ENCODE measurements at regions not wholly inside any gene's neighbourhood (a gene's known extent, or its start where the extent isn't known, plus 50 kb on each side); places are given as distances from the start of the nearest gene placed in this dataset.

DNA sequence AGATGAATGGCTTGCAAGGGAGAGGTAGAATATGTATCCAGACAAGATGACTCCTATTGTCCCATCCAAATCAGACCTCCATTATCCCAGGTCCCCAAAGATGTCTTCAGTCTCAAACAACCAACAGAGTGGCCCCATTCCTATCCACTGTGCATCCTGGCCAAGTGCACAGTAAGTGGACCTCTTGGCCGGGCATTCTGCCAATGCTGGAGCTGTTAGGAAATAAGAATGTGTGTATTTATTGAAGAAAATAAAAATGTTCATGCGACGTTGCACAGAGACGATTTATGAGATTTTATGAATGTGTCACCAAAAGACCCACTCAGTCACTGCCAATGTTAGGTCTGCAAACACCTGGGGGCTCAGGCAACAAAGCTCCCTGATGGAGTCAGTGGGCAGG, 196.0 kb downstream of the MAFB start (continued):
- TF ChIP-seq, protein P1, sequence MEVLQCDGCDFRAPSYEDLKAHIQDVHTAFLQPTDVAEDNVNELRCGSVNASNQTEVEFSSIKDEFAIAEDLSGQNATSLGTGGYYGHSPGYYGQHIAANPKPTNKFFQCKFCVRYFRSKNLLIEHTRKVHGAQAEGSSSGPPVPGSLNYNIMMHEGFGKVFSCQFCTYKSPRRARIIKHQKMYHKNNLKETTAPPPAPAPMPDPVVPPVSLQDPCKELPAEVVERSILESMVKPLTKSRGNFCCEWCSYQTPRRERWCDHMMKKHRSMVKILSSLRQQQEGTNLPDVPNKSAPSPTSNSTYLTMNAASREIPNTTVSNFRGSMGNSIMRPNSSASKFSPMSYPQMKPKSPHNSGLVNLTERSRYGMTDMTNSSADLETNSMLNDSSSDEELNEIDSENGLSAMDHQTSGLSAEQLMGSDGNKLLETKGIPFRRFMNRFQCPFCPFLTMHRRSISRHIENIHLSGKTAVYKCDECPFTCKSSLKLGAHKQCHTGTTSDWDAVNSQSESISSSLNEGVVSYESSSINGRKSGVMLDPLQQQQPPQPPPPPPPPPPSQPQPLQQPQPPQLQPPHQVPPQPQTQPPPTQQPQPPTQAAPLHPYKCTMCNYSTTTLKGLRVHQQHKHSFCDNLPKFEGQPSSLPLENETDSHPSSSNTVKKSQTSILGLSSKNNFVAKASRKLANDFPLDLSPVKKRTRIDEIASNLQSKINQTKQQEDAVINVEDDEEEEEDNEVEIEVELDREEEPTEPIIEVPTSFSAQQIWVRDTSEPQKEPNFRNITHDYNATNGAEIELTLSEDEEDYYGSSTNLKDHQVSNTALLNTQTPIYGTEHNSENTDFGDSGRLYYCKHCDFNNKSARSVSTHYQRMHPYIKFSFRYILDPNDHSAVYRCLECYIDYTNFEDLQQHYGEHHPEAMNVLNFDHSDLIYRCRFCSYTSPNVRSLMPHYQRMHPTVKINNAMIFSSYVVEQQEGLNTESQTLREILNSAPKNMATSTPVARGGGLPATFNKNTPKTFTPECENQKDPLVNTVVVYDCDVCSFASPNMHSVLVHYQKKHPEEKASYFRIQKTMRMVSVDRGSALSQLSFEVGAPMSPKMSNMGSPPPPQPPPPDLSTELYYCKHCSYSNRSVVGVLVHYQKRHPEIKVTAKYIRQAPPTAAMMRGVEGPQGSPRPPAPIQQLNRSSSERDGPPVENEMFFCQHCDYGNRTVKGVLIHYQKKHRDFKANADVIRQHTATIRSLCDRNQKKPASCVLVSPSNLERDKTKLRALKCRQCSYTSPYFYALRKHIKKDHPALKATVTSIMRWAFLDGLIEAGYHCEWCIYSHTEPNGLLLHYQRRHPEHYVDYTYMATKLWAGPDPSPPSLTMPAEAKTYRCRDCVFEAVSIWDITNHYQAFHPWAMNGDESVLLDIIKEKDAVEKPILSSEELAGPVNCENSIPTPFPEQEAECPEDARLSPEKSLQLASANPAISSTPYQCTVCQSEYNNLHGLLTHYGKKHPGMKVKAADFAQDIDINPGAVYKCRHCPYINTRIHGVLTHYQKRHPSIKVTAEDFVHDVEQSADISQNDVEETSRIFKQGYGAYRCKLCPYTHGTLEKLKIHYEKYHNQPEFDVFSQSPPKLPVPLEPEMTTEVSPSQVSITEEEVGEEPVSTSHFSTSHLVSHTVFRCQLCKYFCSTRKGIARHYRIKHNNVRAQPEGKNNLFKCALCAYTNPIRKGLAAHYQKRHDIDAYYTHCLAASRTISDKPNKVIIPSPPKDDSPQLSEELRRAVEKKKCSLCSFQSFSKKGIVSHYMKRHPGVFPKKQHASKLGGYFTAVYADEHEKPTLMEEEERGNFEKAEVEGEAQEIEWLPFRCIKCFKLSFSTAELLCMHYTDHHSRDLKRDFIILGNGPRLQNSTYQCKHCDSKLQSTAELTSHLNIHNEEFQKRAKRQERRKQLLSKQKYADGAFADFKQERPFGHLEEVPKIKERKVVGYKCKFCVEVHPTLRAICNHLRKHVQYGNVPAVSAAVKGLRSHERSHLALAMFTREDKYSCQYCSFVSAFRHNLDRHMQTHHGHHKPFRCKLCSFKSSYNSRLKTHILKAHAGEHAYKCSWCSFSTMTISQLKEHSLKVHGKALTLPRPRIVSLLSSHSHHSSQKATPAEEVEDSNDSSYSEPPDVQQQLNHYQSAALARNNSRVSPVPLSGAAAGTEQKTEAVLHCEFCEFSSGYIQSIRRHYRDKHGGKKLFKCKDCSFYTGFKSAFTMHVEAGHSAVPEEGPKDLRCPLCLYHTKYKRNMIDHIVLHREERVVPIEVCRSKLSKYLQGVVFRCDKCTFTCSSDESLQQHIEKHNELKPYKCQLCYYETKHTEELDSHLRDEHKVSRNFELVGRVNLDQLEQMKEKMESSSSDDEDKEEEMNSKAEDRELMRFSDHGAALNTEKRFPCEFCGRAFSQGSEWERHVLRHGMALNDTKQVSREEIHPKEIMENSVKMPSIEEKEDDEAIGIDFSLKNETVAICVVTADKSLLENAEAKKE (CRISPR knock-in tag; IDR thresholded peaks at IDR 0.05) = no peak
- TF ChIP-seq EZH2phosphoT487 (IDR thresholded peaks at IDR 0.05; ENCODE audit: unreplicated experiment) = no peak
- TF ChIP-seq, protein P2, sequence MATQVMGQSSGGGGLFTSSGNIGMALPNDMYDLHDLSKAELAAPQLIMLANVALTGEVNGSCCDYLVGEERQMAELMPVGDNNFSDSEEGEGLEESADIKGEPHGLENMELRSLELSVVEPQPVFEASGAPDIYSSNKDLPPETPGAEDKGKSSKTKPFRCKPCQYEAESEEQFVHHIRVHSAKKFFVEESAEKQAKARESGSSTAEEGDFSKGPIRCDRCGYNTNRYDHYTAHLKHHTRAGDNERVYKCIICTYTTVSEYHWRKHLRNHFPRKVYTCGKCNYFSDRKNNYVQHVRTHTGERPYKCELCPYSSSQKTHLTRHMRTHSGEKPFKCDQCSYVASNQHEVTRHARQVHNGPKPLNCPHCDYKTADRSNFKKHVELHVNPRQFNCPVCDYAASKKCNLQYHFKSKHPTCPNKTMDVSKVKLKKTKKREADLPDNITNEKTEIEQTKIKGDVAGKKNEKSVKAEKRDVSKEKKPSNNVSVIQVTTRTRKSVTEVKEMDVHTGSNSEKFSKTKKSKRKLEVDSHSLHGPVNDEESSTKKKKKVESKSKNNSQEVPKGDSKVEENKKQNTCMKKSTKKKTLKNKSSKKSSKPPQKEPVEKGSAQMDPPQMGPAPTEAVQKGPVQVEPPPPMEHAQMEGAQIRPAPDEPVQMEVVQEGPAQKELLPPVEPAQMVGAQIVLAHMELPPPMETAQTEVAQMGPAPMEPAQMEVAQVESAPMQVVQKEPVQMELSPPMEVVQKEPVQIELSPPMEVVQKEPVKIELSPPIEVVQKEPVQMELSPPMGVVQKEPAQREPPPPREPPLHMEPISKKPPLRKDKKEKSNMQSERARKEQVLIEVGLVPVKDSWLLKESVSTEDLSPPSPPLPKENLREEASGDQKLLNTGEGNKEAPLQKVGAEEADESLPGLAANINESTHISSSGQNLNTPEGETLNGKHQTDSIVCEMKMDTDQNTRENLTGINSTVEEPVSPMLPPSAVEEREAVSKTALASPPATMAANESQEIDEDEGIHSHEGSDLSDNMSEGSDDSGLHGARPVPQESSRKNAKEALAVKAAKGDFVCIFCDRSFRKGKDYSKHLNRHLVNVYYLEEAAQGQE (IDR thresholded peaks at IDR 0.05; ENCODE audit: unreplicated experiment) = no peak

DNA sequence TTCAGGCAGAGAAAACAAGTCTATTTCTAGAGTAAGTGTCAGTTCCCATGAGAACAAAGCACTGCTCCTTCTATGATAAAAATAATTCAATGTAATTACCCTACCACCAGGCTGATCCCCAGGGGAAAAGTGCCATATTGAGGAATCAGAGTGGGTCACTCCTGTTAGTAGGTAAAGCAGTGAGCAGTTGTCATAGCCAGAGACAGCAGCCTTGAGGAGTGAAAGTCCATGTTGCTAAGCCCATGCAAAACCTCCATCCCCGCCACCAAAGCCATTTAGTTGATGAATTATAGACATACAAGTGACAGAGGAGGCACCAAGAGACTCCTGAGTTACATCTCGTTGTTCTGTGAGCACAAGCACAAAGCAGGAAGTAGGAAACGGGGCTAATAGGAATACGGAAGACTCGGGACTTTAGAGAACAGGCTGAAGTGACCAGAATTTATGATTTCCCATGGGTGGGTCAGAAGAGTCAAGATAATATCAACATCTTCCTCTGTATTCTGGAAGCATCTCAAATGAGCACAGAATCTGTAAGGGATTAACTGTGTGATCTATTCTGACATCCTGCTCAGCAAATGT, 197.9 kb downstream of the MAFB start:
- H3K36me3 ChIP-seq (ENCODE audit: insufficient read depth) = no peaks in the 10 kb centered on the region
- no peaks in the 10 kb centered on the region for H3K79me2 ChIP-seq (replicated peaks; ENCODE audit: insufficient read depth)
- no peak overlapping the region for H3K4me2 ChIP-seq
- no peak overlapping the region for H3K4me3 ChIP-seq
- no peak overlapping the region for H2AFZ ChIP-seq
- peaks cover 17% of the 10 kb centered on the region for H3K9me2 ChIP-seq (ENCODE audit: insufficient read depth)
- no peaks in the 10 kb centered on the region for H3K9me3 Mint-ChIP-seq
- ATAC-seq = no peak
- no peaks in the 10 kb centered on the region for H3F3A ChIP-seq (replicated peaks; ENCODE audit: low read depth)
- no peak overlapping the region for H3K4me3 Mint-ChIP-seq
- no peaks in the 10 kb centered on the region for H3K27me3 ChIP-seq (ENCODE audit: insufficient read depth)
- H4K20me1 ChIP-seq (replicated peaks; ENCODE audit: insufficient read depth) = no peaks in the 10 kb centered on the region
- no peak overlapping the region for H3K27ac ChIP-seq (ENCODE audit: low read depth)
- no peaks in the 10 kb centered on the region; the same call in 2 of the 3 replicates for H3K36me3 Mint-ChIP-seq (ENCODE audit: low read depth)
- H3K27ac Mint-ChIP-seq = no peak overlapping the region
- no peak for DNase-seq (ENCODE audit: low spot score)
- no peaks in the 10 kb centered on the region for H3K4me1 Mint-ChIP-seq
- H3K27me3 Mint-ChIP-seq (ENCODE audit: insufficient read depth, low read depth, poor library complexity) = peaks cover 3% of the 10 kb centered on the region
- no peaks in the 10 kb centered on the region for H3K4me1 ChIP-seq (ENCODE audit: insufficient read depth)
- TF ChIP-seq, protein P3, sequence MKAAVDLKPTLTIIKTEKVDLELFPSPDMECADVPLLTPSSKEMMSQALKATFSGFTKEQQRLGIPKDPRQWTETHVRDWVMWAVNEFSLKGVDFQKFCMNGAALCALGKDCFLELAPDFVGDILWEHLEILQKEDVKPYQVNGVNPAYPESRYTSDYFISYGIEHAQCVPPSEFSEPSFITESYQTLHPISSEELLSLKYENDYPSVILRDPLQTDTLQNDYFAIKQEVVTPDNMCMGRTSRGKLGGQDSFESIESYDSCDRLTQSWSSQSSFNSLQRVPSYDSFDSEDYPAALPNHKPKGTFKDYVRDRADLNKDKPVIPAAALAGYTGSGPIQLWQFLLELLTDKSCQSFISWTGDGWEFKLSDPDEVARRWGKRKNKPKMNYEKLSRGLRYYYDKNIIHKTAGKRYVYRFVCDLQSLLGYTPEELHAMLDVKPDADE (IDR thresholded peaks at IDR 0.05) = no peak
- TF ChIP-seq STAT1 (IDR thresholded peaks at IDR 0.05; ENCODE audit: unreplicated experiment) = no peak
- TF ChIP-seq NANOG (IDR thresholded peaks at IDR 0.05; ENCODE audit: borderline replicate concordance) = no peak
- no peak for TF ChIP-seq EZH2phosphoT487 (IDR thresholded peaks at IDR 0.05; ENCODE audit: unreplicated experiment)
- no peak for TF ChIP-seq POLR2AphosphoS5 (IDR thresholded peaks at IDR 0.05; ENCODE audit: low read depth)
- no peak for TF ChIP-seq EZH2 (IDR thresholded peaks at IDR 0.05; ENCODE audit: low read depth, unreplicated experiment)
- TF ChIP-seq, protein P4, sequence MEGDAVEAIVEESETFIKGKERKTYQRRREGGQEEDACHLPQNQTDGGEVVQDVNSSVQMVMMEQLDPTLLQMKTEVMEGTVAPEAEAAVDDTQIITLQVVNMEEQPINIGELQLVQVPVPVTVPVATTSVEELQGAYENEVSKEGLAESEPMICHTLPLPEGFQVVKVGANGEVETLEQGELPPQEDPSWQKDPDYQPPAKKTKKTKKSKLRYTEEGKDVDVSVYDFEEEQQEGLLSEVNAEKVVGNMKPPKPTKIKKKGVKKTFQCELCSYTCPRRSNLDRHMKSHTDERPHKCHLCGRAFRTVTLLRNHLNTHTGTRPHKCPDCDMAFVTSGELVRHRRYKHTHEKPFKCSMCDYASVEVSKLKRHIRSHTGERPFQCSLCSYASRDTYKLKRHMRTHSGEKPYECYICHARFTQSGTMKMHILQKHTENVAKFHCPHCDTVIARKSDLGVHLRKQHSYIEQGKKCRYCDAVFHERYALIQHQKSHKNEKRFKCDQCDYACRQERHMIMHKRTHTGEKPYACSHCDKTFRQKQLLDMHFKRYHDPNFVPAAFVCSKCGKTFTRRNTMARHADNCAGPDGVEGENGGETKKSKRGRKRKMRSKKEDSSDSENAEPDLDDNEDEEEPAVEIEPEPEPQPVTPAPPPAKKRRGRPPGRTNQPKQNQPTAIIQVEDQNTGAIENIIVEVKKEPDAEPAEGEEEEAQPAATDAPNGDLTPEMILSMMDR (conservative IDR thresholded peaks at IDR 0.05; ENCODE audit: low read depth in 2 of 2) = no peak
- TF ChIP-seq CREB1 (CRISPR knock-in tag; IDR thresholded peaks at IDR 0.05; ENCODE audit: low read depth) = no peak
- TF ChIP-seq ZNF331 (CRISPR knock-in tag; IDR thresholded peaks at IDR 0.05; ENCODE audit: low read depth) = no peak
- no peak for TF ChIP-seq ZNF114 (CRISPR knock-in tag; IDR thresholded peaks at IDR 0.05)
